ENCODE measurements at regions not wholly inside any gene's neighbourhood (a gene's known extent, or its start where the extent isn't known, plus 50 kb on each side); places are given as distances from the start of the nearest gene placed in this dataset. TPM values are rescaled to one million over a fixed set of nuclear protein-coding genes. Genes with fewer than 3 reads are reported as not detected.

Small RNA genes in the stretch of these regions (microRNA-seq; reads per million reads assigned to microRNA genes)
- not detected for gene MIR4277 (ENCODE audit: unreplicated experiment)
